HG02588 (cell line): ENCODE measurements at regions not wholly inside any gene's neighbourhood (a gene's known extent, or its start where the extent isn't known, plus 50 kb on each side); places are given as distances from the start of the nearest gene placed in this dataset.

Experiments used
- ATAC-seq: cut with Tn5 transposase; IDR thresholded peaks from one replicate; pipeline ENCODE4 v1.9.1; 2021; ENCODE audit warnings: mild to moderate bottlenecking, moderate library complexity; ENCODE audit not compliant: unreplicated experiment

DNA sequence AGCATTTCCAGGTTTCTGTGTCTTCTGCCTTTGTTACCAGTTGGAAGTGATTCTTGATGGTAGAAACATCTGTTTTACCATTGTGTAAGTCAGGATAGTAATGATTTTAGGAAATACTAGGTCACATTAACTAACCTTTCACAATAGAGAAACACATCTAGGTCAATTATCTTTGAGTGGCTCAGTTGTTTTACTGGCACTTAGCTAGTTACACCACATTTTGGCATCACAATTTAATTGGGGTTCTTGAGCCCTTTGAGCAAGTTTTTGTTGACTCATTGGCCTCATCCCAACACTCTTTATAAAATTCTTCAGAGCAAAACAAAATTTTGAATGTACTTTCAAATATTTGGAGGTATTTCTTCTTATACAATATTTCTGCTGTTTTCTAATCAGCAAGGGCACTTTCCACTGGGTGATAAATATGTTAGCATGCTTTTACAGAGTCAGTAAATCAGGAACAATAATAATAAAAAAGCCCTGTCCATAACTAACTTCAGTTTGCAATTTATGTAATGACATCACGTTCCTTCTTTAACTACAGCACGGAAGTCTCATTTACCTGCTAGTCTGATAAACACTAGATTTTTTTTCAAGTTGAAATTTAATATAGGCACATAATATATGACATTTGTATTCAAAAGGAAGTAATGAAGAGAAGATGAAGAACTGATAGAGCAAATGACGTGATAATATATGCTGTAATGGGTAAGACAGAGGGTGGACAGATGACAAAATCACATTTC lies 64.8 kb upstream of the GK2 start:
- ATAC-seq = no peak

DNA sequence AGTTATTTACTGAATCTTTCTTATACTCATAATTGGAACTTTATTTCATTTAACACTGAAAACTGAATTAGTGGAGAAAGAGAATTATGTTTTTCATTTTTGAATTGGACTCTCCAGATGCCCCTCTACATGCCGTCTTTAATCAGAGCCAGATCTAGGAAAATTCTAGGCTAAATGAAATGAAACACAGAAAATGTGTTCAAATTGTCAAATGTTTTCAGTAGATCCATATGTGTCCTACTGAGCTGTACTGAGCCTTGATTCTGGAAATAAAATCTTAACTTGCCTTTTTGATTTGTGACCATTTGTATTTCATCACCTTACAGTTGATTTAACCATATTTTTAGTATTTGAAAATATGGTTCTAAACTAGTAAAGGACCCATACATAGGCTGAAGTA lies 64.0 kb upstream of the GK2 start:
- ATAC-seq = no peak

DNA sequence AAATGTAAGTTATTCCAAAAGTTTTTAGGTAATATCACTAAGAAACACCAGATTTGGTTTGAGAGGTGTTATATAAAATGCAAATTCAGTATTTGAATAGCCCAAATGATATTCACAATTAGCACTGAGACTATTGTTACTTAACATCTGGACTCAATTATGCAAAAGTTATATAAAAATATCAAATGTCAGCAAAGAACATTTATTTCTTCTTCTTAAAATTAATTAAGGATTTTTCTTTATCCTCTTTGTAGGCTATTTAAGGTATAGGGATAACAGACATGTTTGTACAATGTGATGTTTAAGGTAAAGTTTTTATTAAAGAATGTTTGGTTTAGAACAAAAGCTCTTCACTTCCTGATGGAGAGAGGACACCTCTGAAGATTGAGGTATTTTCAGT lies 63.3 kb upstream of the GK2 start:
- no peak for ATAC-seq

DNA sequence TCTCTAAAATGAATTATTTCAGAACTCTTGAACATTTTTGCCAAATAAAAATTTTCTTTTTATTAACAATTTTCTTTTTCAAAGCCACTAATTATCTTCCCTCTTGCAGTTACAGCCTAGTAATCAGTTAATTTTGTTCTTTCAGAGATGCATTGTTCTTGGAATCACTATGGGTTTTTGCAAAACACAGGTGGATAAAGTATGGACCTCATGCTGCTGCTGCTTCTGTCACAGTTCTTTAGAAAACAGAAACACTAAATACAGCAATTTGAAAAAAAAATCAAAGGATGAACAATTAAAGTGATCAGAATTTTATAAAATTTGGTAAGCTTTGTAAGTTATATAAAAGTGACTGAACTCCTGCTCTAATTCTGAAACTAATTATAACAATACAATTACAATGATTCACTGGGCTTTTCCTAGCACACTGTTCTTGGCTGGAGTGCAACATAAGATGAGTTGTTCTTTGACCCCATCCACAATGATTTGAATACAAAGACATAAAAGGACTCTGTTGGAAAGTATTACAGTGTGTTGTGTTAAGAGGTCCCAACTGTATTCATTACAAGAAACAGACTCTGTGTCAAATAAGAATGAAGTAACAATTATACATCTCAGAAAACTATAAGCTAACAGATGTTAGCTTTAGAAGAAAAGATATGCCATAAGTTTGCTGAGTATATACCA lies 59.4 kb upstream of the GK2 start:
- ATAC-seq = no peak

DNA sequence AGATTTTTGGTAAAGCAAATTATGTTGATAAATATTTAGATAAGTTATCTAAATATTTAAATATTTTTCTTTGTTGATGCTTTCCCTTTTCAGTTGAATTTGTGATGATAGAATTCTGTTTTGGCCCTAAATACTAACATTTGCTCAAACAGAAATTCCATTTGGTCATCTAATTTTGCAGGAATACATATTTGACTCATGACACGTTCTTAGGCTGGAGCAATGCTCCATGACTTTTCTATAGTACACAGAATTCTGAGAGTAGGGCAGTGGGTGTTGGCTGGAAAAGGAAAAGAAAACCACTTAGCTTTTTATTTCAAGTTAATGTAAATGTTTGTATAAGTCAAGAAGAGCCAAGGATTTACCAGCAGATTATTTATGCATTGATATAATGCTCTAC lies 58.6 kb upstream of the GK2 start:
- ATAC-seq = no peak
